Stimulated activated CD8-positive, alpha-beta memory T cell treated with anti-CD3 and anti-CD28 coated beads, Interleukin-12 subunit alpha, Interleukin-12 subunit beta, amount 100 ng/mL, for 24 hours (primary cell): ENCODE measurements at regions not wholly inside any gene's neighbourhood (a gene's known extent, or its start where the extent isn't known, plus 50 kb on each side); places are given as distances from the start of the nearest gene placed in this dataset.

Source experiments
- DNase-seq: peaks from one replicate; pipeline ENCODE4 v3.0.0-alpha.2; 2020; ENCODE audit errors: extremely low read depth

- no peak for DNase-seq
Observed at GRCh38 chr1:14302025-14302424, 296.5 kb upstream of the KAZN start.

- no peak for DNase-seq
Observed at GRCh38 chr1:14303011-14303410, 295.5 kb upstream of the KAZN start.

- DNase-seq = no peak
Observed at GRCh38 chr1:14304381-14304865, 294.1 kb upstream of the KAZN start.

- DNase-seq = no peak
Observed at GRCh38 chr1:14308460-14308859, 290.0 kb upstream of the KAZN start.

- no peak for DNase-seq
Observed at GRCh38 chr1:14309984-14310383, 288.5 kb upstream of the KAZN start.

- no peak for DNase-seq
Observed at GRCh38 chr1:14310476-14310875, 288.0 kb upstream of the KAZN start.

- no peak for DNase-seq
Observed at GRCh38 chr1:14313731-14314431, 284.6 kb upstream of the KAZN start.

GRCh38 chr1:14318830-14319229 lies 279.7 kb upstream of the KAZN start:
- no peak for DNase-seq

- DNase-seq = no peak
Observed at GRCh38 chr1:14320518-14320917, 278.0 kb upstream of the KAZN start.

GRCh38 chr1:14320986-14321385 lies 277.5 kb upstream of the KAZN start:
- DNase-seq = no peak

GRCh38 chr1:14321422-14321821 lies 277.1 kb upstream of the KAZN start:
- DNase-seq = no peak

GRCh38 chr1:14323568-14324247 lies 274.8 kb upstream of the KAZN start:
- no peak for DNase-seq

- no peak for DNase-seq
Observed at GRCh38 chr1:14324248-14324630, 274.2 kb upstream of the KAZN start.

GRCh38 chr1:14326857-14327256 lies 271.6 kb upstream of the KAZN start:
- no peak for DNase-seq

GRCh38 chr1:14328685-14329084 lies 269.8 kb upstream of the KAZN start:
- DNase-seq = no peak

GRCh38 chr1:14332158-14332557 lies 266.3 kb upstream of the KAZN start:
- no peak for DNase-seq

GRCh38 chr1:14334336-14335176 lies 263.9 kb upstream of the KAZN start:
- DNase-seq = no peak

- no peak for DNase-seq
Observed at GRCh38 chr1:14338509-14338908, 260.0 kb upstream of the KAZN start.

GRCh38 chr1:14339288-14339687 lies 259.2 kb upstream of the KAZN start:
- no peak for DNase-seq

GRCh38 chr1:14340002-14340785 lies 258.3 kb upstream of the KAZN start:
- no peak for DNase-seq

- no peak for DNase-seq
Observed at GRCh38 chr1:14341147-14341546, 257.3 kb upstream of the KAZN start.
